ENCODE measurements at regions not wholly inside any gene's neighbourhood (a gene's known extent, or its start where the extent isn't known, plus 50 kb on each side); places are given as distances from the start of the nearest gene placed in this dataset.
"Not testable (repeated sequence)": the region's sequence is repeated elsewhere in the genome, so short reads cannot be mapped to it uniquely, and the experiment has no call there.

GRCh38 chr3:115254492-115255196 lies 107.6 kb upstream of the ZBTB20 start:
- DNase-seq (ENCODE audit: low spot score): no peak

- DNase-seq (ENCODE audit: low spot score): no peak
Measured at GRCh38 chr3:115255197-115255585, 108.1 kb upstream of the ZBTB20 start.

- no peak for DNase-seq (ENCODE audit: low spot score)
Measured at GRCh38 chr3:115270849-115271248, 123.8 kb upstream of the ZBTB20 start.

- peak; percentile 12 for DNase-seq (ENCODE audit: low spot score)
Measured at GRCh38 chr3:115272036-115272824, 125.1 kb upstream of the ZBTB20 start.

- DNase-seq (ENCODE audit: low spot score): peak; percentile 18
Measured at GRCh38 chr3:115275896-115276295, 128.8 kb upstream of the ZBTB20 start.

GRCh38 chr3:115279939-115280338 lies 132.9 kb upstream of the ZBTB20 start:
- peak; percentile 48 for DNase-seq (ENCODE audit: low spot score)

- DNase-seq (ENCODE audit: low spot score): no peak
Measured at GRCh38 chr3:115280506-115280905, 133.4 kb upstream of the ZBTB20 start.

GRCh38 chr3:115281697-115282675 lies 134.9 kb upstream of the ZBTB20 start:
- peak; percentile 4 for DNase-seq (ENCODE audit: low spot score)

- no peak for DNase-seq (ENCODE audit: low spot score)
Measured at GRCh38 chr3:115284980-115285379, 137.9 kb upstream of the ZBTB20 start.

- no peak for DNase-seq (ENCODE audit: low spot score)
Measured at GRCh38 chr3:115286529-115287197, 139.6 kb upstream of the ZBTB20 start.

GRCh38 chr3:115287198-115287597 lies 140.1 kb upstream of the ZBTB20 start:
- DNase-seq (ENCODE audit: low spot score): no peak

- DNase-seq (ENCODE audit: low spot score): no peak
Measured at GRCh38 chr3:115292131-115292530, 145.0 kb upstream of the ZBTB20 start.

GRCh38 chr3:115292677-115293165 lies 145.6 kb upstream of the ZBTB20 start:
- no peak for DNase-seq (ENCODE audit: low spot score)

- peak; percentile 4 for DNase-seq (ENCODE audit: low spot score)
Measured at GRCh38 chr3:115293321-115293720, 146.2 kb upstream of the ZBTB20 start.

GRCh38 chr3:115301364-115301860 lies 154.3 kb upstream of the ZBTB20 start:
- DNase-seq (ENCODE audit: low spot score): no peak

GRCh38 chr3:115317953-115318352 lies 170.9 kb upstream of the ZBTB20 start:
- not testable (repeated sequence) for DNase-seq (ENCODE audit: low spot score)

GRCh38 chr3:115321400-115321805 lies 174.3 kb upstream of the ZBTB20 start:
- peak; percentile 59 for DNase-seq (ENCODE audit: low spot score)

GRCh38 chr3:115322901-115323300 lies 175.8 kb upstream of the ZBTB20 start:
- DNase-seq (ENCODE audit: low spot score): no peak

GRCh38 chr3:115323380-115323779 lies 176.3 kb upstream of the ZBTB20 start:
- DNase-seq (ENCODE audit: low spot score): no peak

- no peak for DNase-seq (ENCODE audit: low spot score)
Measured at GRCh38 chr3:115324056-115324455, 177.0 kb upstream of the ZBTB20 start.

- peak; percentile 30 for DNase-seq (ENCODE audit: low spot score)
Measured at GRCh38 chr3:115325539-115325938, 178.5 kb upstream of the ZBTB20 start.

Data from AG08395 (cell line).